GM23338 (cell line): ENCODE measurements at regions not wholly inside any gene's neighbourhood (a gene's known extent, or its start where the extent isn't known, plus 50 kb on each side); places are given as distances from the start of the nearest gene placed in this dataset.

Experiments
- EZH2 ChIP-seq: fragments of 200-600 bp; sonication (generic); IDR thresholded peaks from one replicate; pipeline ENCODE4 v1.8.0; 2017; ENCODE audit warnings: antibody characterized with exemption, mild to moderate bottlenecking, low read depth; ENCODE audit not compliant: unreplicated experiment
- EZH2phosphoT487 ChIP-seq: fragments of 200-600 bp; sonication (generic); IDR thresholded peaks from one replicate; pipeline ENCODE4 v1.8.1; 2018; ENCODE audit warnings: antibody characterized with exemption; ENCODE audit not compliant: unreplicated experiment
- TF ChIP-seq, protein P1 (sequence below), 2 experiments: fragments of 200-600 bp in 1 of 2; sonication (generic) in 1 of 2; conservative IDR thresholded peaks; 2 replicates each; pipeline versions ENCODE4 v1.5.1 to v1.6.1; 2016 to 2017; ENCODE audit warnings: antibody characterized with exemption in 2 of 2, low read depth in 2 of 2, mild to moderate bottlenecking in 2 of 2, moderate library complexity in 1 of 2
- TF ChIP-seq, protein P2 (sequence below): IDR thresholded peaks from 2 replicates; pipeline ENCODE4 v1.6.1; 2016; ENCODE audit warnings: antibody characterized with exemption

DNA sequence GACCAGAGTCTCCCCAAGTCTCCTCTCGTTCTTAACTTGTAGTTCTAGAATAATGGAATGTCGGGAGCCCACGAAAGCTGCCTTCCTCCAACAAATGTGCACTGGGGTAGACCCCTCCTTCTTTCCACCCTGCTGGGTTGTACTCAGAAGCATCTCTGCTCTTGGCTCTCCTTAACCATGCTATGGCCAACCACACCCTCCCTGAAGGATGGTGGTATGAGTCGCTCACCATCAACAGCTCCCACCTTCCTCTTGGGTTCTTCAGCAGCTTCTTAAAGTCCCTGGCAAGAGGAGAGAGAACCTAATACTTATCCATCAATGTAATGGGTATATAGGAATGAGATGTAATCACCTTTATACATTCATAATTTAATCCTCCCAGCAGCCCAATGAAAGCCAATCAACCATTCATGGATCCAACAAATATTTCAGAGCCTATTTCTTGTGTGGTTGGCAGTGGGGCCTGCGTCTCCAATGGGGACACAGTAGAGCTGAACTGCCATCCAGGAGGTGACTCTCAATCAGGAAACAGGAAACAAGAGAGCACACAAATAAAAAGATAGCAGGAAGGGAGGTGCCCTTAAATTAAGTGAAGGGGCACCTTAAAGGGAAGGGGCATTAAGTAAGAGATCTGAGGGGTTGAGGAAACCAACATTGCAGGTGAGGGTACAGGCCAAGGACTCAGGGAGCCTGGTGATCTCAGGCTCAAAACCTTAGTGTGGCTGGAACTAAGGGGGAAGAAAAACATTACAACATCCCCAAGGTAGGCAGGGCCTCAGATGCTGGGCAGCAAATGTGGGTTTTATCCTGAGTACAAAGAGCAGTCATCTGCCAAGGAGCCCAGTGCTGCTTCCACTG, 64.4 kb upstream of the ETS2 start:
- TF ChIP-seq EZH2phosphoT487 (no peak), EZH2 (no peak)
- TF ChIP-seq, protein P1, sequence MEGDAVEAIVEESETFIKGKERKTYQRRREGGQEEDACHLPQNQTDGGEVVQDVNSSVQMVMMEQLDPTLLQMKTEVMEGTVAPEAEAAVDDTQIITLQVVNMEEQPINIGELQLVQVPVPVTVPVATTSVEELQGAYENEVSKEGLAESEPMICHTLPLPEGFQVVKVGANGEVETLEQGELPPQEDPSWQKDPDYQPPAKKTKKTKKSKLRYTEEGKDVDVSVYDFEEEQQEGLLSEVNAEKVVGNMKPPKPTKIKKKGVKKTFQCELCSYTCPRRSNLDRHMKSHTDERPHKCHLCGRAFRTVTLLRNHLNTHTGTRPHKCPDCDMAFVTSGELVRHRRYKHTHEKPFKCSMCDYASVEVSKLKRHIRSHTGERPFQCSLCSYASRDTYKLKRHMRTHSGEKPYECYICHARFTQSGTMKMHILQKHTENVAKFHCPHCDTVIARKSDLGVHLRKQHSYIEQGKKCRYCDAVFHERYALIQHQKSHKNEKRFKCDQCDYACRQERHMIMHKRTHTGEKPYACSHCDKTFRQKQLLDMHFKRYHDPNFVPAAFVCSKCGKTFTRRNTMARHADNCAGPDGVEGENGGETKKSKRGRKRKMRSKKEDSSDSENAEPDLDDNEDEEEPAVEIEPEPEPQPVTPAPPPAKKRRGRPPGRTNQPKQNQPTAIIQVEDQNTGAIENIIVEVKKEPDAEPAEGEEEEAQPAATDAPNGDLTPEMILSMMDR (conservative IDR thresholded peaks at IDR 0.05; ENCODE audit: low read depth in 2 of 2): no peak
- TF ChIP-seq, protein P2, sequence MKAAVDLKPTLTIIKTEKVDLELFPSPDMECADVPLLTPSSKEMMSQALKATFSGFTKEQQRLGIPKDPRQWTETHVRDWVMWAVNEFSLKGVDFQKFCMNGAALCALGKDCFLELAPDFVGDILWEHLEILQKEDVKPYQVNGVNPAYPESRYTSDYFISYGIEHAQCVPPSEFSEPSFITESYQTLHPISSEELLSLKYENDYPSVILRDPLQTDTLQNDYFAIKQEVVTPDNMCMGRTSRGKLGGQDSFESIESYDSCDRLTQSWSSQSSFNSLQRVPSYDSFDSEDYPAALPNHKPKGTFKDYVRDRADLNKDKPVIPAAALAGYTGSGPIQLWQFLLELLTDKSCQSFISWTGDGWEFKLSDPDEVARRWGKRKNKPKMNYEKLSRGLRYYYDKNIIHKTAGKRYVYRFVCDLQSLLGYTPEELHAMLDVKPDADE: no peak
